ENCODE measurements at regions not wholly inside any gene's neighbourhood (a gene's known extent, or its start where the extent isn't known, plus 50 kb on each side); places are given as distances from the start of the nearest gene placed in this dataset.
A peak's percentile ranks its signal among the peaks of the same experiment; 100 is the strongest.

GRCh38 chr1:232748910-232749368, 56.3 kb upstream of the MAP10 start:
- Histone ChIP-seq H3K4me1 (ENCODE audit: control insufficient read depth in 2 of 3, insufficient read depth in 2 of 3, low read depth in 1 of 3, low read length in 3 of 3) (no peaks in the 10 kb centered on the region), H3K27ac (ENCODE audit: low read depth in 2 of 2, low read length in 2 of 2) (no peak overlapping the region), H3K9me3 (ENCODE audit: control insufficient read depth in 2 of 3, insufficient read depth in 1 of 3, low read length in 3 of 3) (peaks cover 2 to 9% (median 3%) of the 10 kb centered on the region in 3 donors), H3K4me3 (ENCODE audit: low read length in 3 of 3) (no peak overlapping the region), H3K36me3 (ENCODE audit: control insufficient read depth in 2 of 3, insufficient read depth in 3 of 3, low read length in 3 of 3) (no peaks in the 10 kb centered on the region), H3K27me3 (ENCODE audit: control insufficient read depth, insufficient read depth, low read length) (no peaks in the 10 kb centered on the region), H3K9ac (ENCODE audit: low read length in 3 of 3) (no peak overlapping the region)
- DNase-seq (no peak), FAIRE-seq (no peak)
- intact Hi-C loops (cut with DNase I): no loop called here
- TF ChIP-seq CTCF (IDR thresholded peaks at IDR 0.05; ENCODE audit: borderline replicate concordance, extremely low read depth, insufficient read depth): no peak

- no peak overlapping the region for H3K9ac ChIP-seq (ENCODE audit: low read length in 3 of 3)
- DNase-seq: no peak
- no peaks in the 10 kb centered on the region for H3K4me1 ChIP-seq (ENCODE audit: control insufficient read depth in 2 of 3, insufficient read depth in 2 of 3, low read depth in 1 of 3, low read length in 3 of 3)
- H3K27me3 ChIP-seq (ENCODE audit: control insufficient read depth, insufficient read depth, low read length): no peaks in the 10 kb centered on the region
- FAIRE-seq: no peak
- TF ChIP-seq CTCF (IDR thresholded peaks at IDR 0.05; ENCODE audit: borderline replicate concordance, extremely low read depth, insufficient read depth): no peak
- no peaks in the 10 kb centered on the region for H3K36me3 ChIP-seq (ENCODE audit: control insufficient read depth in 2 of 3, insufficient read depth in 3 of 3, low read length in 3 of 3)
- H3K4me3 ChIP-seq (ENCODE audit: low read length in 3 of 3): no peak overlapping the region
- H3K27ac ChIP-seq (ENCODE audit: low read depth in 2 of 2, low read length in 2 of 2): no peak overlapping the region
- intact Hi-C loops (cut with DNase I): no loop called here
- peaks cover 2 to 9% (median 3%) of the 10 kb centered on the region in 3 donors for H3K9me3 ChIP-seq (ENCODE audit: control insufficient read depth in 2 of 3, insufficient read depth in 1 of 3, low read length in 3 of 3)
Observed at GRCh38 chr1:232751393-232752140, 53.6 kb upstream of the MAP10 start.

- Histone ChIP-seq H3K9me3 (ENCODE audit: control insufficient read depth in 2 of 3, insufficient read depth in 1 of 3, low read length in 3 of 3) (peaks cover 2 to 9% (median 3%) of the 10 kb centered on the region in 3 donors), H3K9ac (ENCODE audit: low read length in 3 of 3) (no peak overlapping the region), H3K4me3 (ENCODE audit: low read length in 3 of 3) (no peak overlapping the region), H3K27ac (ENCODE audit: low read depth in 2 of 2, low read length in 2 of 2) (peak overlapping the region in 1 of 2 donors; percentile 9), H3K4me1 (ENCODE audit: control insufficient read depth in 2 of 3, insufficient read depth in 2 of 3, low read depth in 1 of 3, low read length in 3 of 3) (no peaks in the 10 kb centered on the region), H3K36me3 (ENCODE audit: control insufficient read depth in 2 of 3, insufficient read depth in 3 of 3, low read length in 3 of 3) (no peaks in the 10 kb centered on the region), H3K27me3 (ENCODE audit: control insufficient read depth, insufficient read depth, low read length) (no peaks in the 10 kb centered on the region)
- intact Hi-C loops (cut with DNase I): no loop called here
- DNase-seq (no peak), FAIRE-seq (no peak)
- TF ChIP-seq CTCF (IDR thresholded peaks at IDR 0.05; ENCODE audit: borderline replicate concordance, extremely low read depth, insufficient read depth): no peak
Observed at GRCh38 chr1:232752365-232752764, 52.9 kb upstream of the MAP10 start.

Data from kidney (tissue), 13 donors.